RWPE2 (cell line): ENCODE measurements at regions not wholly inside any gene's neighbourhood (a gene's known extent, or its start where the extent isn't known, plus 50 kb on each side); places are given as distances from the start of the nearest gene placed in this dataset.

ENCODE experiments used
- ATAC-seq: fragments of 200-7000 bp; cut with Tn5 transposase; 3 replicates; pipeline ENCODE4 v1.9.1; 2021; ENCODE audit warnings: low read depth
- DNase-seq: peaks from one replicate; pipeline ENCODE4 v3.0.0-alpha.2; 2020; ENCODE audit warnings: low spot score
- H3K27ac ChIP-seq: fragments of 450-650 bp; 2 replicates; pipeline ENCODE4 v1.5.1; 2017; ENCODE audit warnings: mild to moderate bottlenecking; ENCODE audit not compliant: poor library complexity, severe bottlenecking
- H3K27me3 ChIP-seq: fragments of 250-450 bp; sonication (Bioruptor Pico); 2 replicates; pipeline ENCODE4 v1.5.1; 2021; ENCODE audit warnings: mild to moderate bottlenecking, moderate library complexity; ENCODE audit not compliant: insufficient read depth, poor library complexity, severe bottlenecking
- H3K36me3 ChIP-seq: fragments of 250-450 bp; sonication (Bioruptor Pico); 2 replicates; pipeline ENCODE4 v1.5.1; 2020; ENCODE audit warnings: low read depth, mild to moderate bottlenecking, moderate library complexity
- H3K4me1 ChIP-seq: fragments of 250-450 bp; sonication (Bioruptor Pico); 2 replicates; pipeline ENCODE4 v1.5.1; 2021; ENCODE audit warnings: mild to moderate bottlenecking, moderate library complexity; ENCODE audit not compliant: insufficient read depth, poor library complexity, severe bottlenecking
- H3K4me3 ChIP-seq: fragments of 250-450 bp; sonication (Bioruptor Pico); 2 replicates; pipeline ENCODE4 v1.5.1; 2021; ENCODE audit warnings: mild to moderate bottlenecking, moderate library complexity; ENCODE audit not compliant: severe bottlenecking
- H3K9me3 ChIP-seq: fragments of 250-450 bp; sonication (Bioruptor Pico); 2 replicates; pipeline ENCODE4 v1.5.1; 2021; ENCODE audit warnings: mild to moderate bottlenecking, moderate library complexity; ENCODE audit not compliant: severe bottlenecking
- TF ChIP-seq, protein P1 (sequence below): fragments of 450-650 bp; IDR thresholded peaks from one replicate; pipeline ENCODE4 v1.5.1; 2017; ENCODE audit warnings: mild to moderate bottlenecking, moderate library complexity; ENCODE audit not compliant: poor library complexity, severe bottlenecking

DNA sequence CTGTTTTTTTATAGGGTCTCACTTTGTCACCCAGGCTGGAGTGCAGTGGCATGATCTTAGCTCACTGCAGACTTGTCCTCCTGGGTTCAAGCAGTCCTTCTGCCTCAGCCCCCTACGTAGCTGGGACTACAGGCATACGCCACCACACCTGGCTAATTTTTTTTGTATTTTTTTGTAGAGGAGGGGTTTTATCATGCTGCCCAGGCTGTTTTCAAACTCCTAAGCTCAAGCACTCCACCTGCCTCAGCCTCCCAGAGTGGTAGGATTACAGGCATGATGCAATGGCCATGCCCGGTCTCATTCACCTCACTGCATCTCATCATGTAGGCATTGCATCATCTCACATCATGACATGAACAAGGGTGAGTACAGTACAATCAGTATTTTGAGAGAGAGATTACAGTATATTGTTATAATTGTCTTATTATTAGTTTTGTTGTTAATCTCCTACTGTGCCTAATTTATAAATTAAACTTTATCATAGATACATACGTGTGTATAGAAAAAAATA, 74.3 kb upstream of the EOMES start:
- TF ChIP-seq, protein P1, sequence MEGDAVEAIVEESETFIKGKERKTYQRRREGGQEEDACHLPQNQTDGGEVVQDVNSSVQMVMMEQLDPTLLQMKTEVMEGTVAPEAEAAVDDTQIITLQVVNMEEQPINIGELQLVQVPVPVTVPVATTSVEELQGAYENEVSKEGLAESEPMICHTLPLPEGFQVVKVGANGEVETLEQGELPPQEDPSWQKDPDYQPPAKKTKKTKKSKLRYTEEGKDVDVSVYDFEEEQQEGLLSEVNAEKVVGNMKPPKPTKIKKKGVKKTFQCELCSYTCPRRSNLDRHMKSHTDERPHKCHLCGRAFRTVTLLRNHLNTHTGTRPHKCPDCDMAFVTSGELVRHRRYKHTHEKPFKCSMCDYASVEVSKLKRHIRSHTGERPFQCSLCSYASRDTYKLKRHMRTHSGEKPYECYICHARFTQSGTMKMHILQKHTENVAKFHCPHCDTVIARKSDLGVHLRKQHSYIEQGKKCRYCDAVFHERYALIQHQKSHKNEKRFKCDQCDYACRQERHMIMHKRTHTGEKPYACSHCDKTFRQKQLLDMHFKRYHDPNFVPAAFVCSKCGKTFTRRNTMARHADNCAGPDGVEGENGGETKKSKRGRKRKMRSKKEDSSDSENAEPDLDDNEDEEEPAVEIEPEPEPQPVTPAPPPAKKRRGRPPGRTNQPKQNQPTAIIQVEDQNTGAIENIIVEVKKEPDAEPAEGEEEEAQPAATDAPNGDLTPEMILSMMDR, result no peak
- Histone ChIP-seq H3K27me3 (no peaks in the 10 kb centered on the region), H3K9me3 (no peaks in the 10 kb centered on the region), H3K4me3 (no peak overlapping the region), H3K4me1 (no peaks in the 10 kb centered on the region), H3K36me3 (no peaks in the 10 kb centered on the region), H3K27ac (no peak overlapping the region)
- DNase-seq (no peak), ATAC-seq (no peak)

DNA sequence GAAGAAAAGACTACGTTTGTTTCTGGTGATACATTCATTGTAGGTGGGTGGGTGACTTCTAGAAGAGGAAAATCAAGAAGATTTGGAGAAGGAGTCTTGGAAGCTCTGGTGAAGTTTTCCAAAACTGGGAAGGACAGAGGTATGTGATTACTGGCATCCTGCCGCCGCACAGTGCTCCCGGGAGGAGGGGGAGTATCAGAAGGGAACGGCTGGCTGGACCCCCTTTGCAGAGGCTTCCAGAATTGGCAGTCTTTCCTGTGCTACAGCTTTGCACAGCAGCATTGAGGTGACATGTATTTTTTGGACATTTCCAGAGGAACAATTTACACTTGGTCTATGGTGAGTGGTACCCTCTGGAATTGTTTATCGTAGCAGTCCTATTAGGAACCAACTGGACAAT, 75.7 kb upstream of the EOMES start:
- TF ChIP-seq, protein P1, result no peak
- H3K4me1 ChIP-seq, result no peaks in the 10 kb centered on the region
- no peak overlapping the region for H3K27ac ChIP-seq
- H3K4me3 ChIP-seq, result no peak overlapping the region
- H3K36me3 ChIP-seq, result no peaks in the 10 kb centered on the region
- DNase-seq (no peak), ATAC-seq (no peak)
- H3K9me3 ChIP-seq, result no peaks in the 10 kb centered on the region
- no peaks in the 10 kb centered on the region for H3K27me3 ChIP-seq

DNA sequence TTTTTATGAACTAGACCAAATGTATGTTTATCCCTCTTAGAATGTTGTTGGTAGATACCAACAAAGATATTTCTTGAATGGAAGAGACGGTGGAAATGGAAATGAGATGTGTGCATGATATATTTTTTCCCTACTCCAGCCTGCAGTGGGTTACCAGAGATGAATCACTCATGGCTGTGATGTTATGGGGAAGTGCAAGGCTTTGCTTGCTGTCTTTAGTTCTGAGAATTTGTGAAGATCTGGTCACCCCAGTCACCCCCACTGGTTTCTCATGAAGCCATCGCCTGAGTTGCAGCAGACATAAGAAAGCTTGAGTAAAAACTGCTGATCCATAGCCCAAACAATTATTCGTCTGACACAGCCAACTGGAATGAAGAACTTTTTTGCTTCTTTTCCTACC, 78.1 kb upstream of the EOMES start:
- no peak for DNase-seq
- no peak for ATAC-seq
- Histone ChIP-seq H3K4me3 (no peak overlapping the region), H3K9me3 (no peaks in the 10 kb centered on the region), H3K4me1 (no peaks in the 10 kb centered on the region), H3K36me3 (no peaks in the 10 kb centered on the region), H3K27ac (no peak overlapping the region), H3K27me3 (no peaks in the 10 kb centered on the region)
- TF ChIP-seq, protein P1, result no peak

DNA sequence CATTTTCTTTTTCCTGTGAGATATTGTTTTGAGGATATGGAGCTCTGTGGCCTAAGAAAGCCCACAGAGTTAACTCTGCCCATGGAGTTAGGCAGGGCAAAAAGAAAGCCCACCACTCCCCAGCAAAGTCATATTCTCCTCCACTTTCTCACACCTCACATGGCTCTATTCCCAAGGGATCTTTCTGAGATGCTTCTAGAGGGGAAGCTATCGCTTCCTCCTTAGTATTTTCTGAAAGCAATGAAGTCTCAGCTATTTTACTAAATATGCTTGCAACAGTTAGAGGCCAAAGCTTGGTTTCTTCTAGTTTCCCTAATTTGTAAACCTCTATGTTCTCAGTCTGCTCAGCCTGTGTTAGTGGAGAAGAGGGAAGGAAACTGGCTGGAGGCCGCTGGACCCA, 80.3 kb upstream of the EOMES start:
- TF ChIP-seq, protein P1, result no peak
- H3K4me1 ChIP-seq, result no peaks in the 10 kb centered on the region
- H3K9me3 ChIP-seq, result no peaks in the 10 kb centered on the region
- no peak for DNase-seq
- no peaks in the 10 kb centered on the region for H3K27me3 ChIP-seq
- no peak overlapping the region for H3K27ac ChIP-seq
- ATAC-seq, result no peak
- no peaks in the 10 kb centered on the region for H3K36me3 ChIP-seq
- H3K4me3 ChIP-seq, result no peak overlapping the region

DNA sequence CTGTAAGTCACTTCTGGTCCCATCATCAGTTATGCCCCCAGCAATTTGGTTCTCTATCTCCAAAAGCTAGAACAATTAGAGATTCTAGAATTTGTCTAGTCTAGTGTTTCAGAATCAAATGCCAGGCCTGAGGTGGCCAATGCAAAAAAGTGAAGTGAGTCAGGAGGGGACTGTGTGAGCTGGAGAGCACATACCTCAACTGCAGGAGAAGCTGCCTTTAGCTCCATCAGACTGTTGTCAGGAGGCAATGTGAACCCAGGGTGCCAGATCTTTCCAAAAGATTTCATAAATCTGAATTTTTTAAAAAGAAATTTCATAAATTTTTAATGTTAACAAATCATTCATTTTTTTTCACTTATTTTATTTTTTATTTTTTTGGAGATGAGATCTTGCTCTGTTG, 80.7 kb upstream of the EOMES start:
- ATAC-seq (no peak), DNase-seq (no peak)
- no peaks in the 10 kb centered on the region for H3K9me3 ChIP-seq
- H3K27me3 ChIP-seq, result no peaks in the 10 kb centered on the region
- H3K27ac ChIP-seq, result no peak overlapping the region
- H3K4me3 ChIP-seq, result no peak overlapping the region
- H3K36me3 ChIP-seq, result no peaks in the 10 kb centered on the region
- no peaks in the 10 kb centered on the region for H3K4me1 ChIP-seq
- TF ChIP-seq, protein P1, result no peak
